Tibial nerve (tissue), 4 donors: ENCODE measurements at regions not wholly inside any gene's neighbourhood (a gene's known extent, or its start where the extent isn't known, plus 50 kb on each side); places are given as distances from the start of the nearest gene placed in this dataset.

Experiments
- CTCF ChIP-seq, 5 experiments: fragments of 200-600 bp in 3 of 5; fragments of 450-650 bp in 2 of 5; sonication (generic) in 3 of 5; IDR thresholded peaks; one replicate each; pipeline ENCODE4 v1.5.1; 2016 to 2019; ENCODE audit warnings: antibody characterized with exemption in 5 of 5, mild to moderate bottlenecking in 3 of 5, moderate library complexity in 2 of 5
- EP300 ChIP-seq, 2 donors: sonication (generic); formaldehyde crosslinking; IDR thresholded peaks; one replicate each; pipeline ENCODE4 v1.6.1; 2017; ENCODE audit warnings: antibody characterized with exemption in 2 of 2, mild to moderate bottlenecking in 1 of 2
- POLR2A ChIP-seq, 2 donors: fragments of 450-650 bp; IDR thresholded peaks; one replicate each; pipeline ENCODE4 v1.6.1; 2017; ENCODE audit warnings: antibody characterized with exemption in 2 of 2, mild to moderate bottlenecking in 2 of 2, moderate library complexity in 2 of 2

GRCh38 chr12:18857656-18858055, 119.7 kb downstream of the CAPZA3 start:
- TF ChIP-seq CTCF (IDR thresholded peaks at IDR 0.05) (no peak), POLR2A (IDR thresholded peaks at IDR 0.05) (no peak), EP300 (IDR thresholded peaks at IDR 0.05) (no peak)
